ENCODE measurements at regions not wholly inside any gene's neighbourhood (a gene's known extent, or its start where the extent isn't known, plus 50 kb on each side); places are given as distances from the start of the nearest gene placed in this dataset.
"Not testable (repeated sequence)": the region's sequence is repeated elsewhere in the genome, so short reads cannot be mapped to it uniquely, and the experiment has no call there.

GRCh38 chr14:58755031-58755925, 117.5 kb downstream of the DACT1 start:
- no peak for DNase-seq

DNA sequence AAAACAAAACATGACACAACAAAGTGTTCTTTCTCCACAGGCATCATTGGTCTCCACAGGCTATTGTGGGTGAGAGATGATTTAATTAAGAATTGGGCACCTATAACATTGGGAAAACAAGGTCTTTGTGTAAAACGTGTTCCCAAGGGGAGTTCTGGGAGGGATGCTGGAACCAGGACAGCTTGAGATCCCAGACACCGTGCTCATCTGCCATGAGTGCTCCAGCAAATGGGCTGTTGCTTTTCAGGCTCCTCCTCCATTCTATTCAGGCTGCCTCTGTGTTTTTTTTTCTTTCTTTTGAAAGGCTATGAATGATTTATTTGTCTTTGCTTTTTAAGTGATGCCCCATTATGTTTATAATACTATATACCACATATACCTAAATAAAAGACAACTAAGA, 122.4 kb downstream of the DACT1 start:
- no peak for DNase-seq

DNA sequence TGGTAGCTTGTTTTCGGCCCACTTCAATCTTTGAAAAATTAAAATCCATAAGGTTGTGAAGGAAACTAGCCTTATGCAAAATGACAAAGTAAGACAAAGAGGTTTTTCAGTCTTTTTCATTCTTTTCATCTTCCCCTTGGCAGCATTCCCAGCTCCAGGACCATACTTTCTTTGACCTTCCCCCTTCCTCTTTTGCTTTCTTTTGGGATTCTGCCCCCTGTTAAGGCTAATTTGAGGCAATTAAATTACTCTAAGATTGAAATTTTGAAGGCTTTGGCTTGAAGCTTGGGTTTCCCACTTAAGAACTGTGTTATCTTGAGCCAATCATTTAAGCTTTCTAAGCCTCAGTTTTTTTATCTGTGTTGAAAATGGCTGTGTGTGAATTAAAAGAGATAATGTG, 124.9 kb downstream of the DACT1 start:
- DNase-seq, result no peak

- no peak for DNase-seq
These were observed 125.4 kb downstream of the DACT1 start for GRCh38 chr14:58763210-58763609.

GRCh38 chr14:58765418-58765831, 127.7 kb downstream of the DACT1 start:
- no peak for DNase-seq

- DNase-seq, result no peak
These were observed 128.1 kb downstream of the DACT1 start for GRCh38 chr14:58765843-58766242.

GRCh38 chr14:58769011-58769643, 131.4 kb downstream of the DACT1 start:
- DNase-seq, result no peak

- no peak for DNase-seq
These were observed 132.0 kb downstream of the DACT1 start for GRCh38 chr14:58769771-58770170.

DNA sequence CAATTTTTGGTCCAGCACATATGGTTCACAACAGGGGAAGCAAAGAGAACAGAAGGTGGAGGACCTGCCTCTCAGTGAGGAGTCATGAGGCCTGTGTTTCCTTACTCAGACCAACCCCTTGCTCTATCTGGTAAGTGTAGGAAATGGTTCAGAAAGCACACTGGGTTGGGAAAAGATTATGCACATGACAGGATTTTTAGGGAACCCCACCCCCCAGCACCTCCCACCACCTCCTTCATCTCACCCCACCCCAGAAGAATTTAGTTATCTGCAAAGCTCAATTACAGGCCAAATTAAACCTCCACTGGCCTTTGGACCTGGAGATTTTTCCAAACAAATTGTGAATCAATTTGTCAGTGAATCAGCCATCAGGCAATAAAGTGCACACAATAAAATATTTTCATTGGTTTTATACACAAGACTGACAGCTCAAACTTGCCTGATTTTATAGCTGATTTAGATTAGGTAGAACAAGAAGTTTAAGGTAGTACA, 132.8 kb downstream of the DACT1 start:
- no peak for DNase-seq

DNA sequence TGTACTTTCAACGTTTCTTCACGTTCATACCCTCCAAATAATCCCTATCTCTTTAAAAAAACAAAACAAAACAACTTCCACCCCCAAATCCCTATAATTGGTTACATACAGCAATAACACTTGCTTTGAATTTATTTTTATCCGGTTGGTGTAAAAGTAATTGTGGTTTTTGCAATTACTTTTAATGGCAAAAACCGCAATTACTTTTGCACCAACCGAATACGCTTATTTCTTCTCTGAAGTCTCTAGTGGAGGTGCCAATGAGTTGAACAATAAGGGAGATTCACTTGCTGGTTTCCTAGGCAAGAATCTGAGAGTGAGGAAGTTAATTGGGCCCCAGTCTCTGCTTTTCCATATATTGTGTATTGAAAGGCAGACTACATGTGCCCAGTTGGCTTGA, 133.3 kb downstream of the DACT1 start:
- DNase-seq, result no peak

DNA sequence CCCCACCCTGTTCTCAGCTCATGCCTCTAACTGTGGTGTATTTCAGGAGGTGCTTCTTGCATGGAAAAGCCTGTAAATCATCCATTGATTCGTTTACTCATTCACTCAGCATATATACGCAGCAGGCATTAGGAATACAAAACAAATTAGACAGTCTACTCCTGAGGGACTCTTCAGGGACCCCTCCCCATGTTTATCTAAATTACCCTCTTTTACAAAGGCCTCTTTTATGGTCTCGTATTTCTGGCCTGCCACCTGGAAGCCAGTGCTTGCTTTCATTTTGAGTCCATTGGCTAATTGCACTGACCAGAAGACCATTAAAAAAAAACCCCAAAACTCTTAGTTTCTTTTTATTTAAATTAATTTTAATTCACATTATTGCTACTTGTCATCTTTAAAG, 134.4 kb downstream of the DACT1 start:
- DNase-seq, result no peak

- no peak for DNase-seq
These were observed 135.2 kb downstream of the DACT1 start for GRCh38 chr14:58772794-58773620.

DNA sequence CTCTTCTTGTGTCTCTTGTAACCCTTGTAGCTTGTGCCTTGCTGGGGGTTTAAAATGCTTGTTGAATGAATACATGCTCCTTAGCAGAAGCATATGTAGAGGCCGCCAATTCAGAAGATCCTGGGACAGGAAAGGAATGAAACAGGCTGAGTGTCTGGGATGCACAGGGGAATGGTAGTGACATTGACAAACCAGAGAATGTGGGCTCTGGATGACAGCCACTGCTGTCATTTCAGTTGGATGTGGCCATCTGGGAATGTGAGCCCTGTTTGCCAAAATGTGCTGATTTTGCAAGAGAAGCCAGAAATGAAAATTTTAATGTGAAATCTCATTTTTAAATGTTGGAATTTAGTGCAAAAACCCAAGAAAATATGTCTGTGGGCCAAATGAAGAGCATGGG, 136.8 kb downstream of the DACT1 start:
- no peak for DNase-seq

DNA sequence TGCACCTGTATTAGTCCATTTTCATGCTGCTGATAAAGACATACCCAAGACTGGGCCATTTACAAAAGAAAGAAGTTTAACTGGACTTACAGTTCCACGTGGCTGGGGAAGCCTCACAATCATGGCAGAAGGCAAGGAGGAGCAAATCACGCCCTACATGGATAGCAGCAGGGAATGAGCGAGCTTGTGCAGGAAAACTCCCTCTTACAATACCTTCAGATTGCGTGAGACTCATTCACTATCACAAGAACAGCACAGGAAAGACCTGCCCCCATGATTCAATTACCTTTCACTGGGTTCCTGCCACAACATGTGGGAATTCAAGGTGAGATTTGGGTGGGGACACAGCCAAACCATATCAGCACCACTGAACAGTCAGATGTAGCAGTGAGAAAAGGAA, 137.4 kb downstream of the DACT1 start:
- DNase-seq, result not testable (repeated sequence)

- DNase-seq, result no peak
These were observed 138.8 kb downstream of the DACT1 start for GRCh38 chr14:58776516-58776915.

DNA sequence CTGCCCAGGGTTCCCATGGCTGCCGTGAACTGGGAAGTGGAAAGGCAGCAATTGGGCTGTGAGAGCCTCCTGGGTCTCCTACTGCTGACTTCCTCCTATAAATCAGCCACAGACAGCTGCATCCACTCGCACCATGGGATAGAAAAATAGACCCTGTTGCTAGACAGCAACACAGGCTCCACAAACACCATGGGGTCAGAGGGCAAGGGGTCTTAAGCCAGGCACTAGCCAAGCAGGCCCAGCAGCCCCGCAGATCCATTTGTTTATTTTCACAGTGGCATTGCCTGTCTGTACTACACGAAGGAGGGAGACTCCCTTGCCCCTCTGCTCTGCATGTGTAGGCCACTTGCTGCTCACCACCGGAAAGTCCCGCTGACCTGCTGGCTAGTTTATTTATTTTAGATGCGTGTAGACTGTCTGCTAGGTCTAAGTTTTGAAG, 139.8 kb downstream of the DACT1 start:
- DNase-seq, result no peak

GRCh38 chr14:58778202-58778601, 140.4 kb downstream of the DACT1 start:
- DNase-seq, result no peak

DNA sequence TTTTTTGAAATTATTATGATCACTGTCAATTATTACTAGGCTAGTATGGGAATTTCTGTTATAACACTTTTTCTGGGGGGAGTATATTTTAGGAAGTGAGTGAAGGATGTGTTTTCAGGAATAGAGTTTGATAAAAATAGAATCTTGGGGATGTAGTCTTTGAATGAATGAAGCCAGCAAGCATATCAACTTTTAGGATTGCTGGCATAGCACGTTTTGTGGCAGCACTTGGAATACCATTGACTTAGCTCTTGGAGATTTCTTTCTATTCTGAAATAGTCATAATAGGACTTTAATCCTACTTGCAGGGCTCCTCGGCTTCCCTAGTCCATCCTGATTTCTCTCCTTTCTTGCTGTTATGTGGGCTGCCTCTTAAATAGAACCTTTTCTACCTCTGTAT, 141.6 kb downstream of the DACT1 start:
- no peak for DNase-seq

GRCh38 chr14:58780185-58780584, 142.4 kb downstream of the DACT1 start:
- DNase-seq, result no peak

DNA sequence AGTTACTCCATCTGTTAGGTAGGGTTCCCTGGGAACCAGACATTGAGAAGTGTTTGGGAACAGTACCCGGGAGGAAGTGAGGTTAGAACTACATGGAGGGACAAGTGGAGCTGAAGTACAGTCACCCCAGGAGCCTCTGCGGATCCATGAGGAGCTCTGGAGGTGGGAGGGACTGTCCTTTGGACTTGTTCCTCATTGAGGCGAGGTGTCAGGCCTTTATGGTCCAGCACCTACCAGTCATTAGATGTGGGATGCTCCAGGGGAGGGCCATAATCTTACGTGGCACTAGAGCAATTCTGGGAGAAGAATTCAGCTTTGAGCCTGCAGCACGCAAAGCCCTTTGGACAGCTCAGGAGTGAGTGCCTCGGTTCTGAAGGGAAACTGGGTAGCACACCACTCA, 142.8 kb downstream of the DACT1 start:
- DNase-seq, result no peak

DNA sequence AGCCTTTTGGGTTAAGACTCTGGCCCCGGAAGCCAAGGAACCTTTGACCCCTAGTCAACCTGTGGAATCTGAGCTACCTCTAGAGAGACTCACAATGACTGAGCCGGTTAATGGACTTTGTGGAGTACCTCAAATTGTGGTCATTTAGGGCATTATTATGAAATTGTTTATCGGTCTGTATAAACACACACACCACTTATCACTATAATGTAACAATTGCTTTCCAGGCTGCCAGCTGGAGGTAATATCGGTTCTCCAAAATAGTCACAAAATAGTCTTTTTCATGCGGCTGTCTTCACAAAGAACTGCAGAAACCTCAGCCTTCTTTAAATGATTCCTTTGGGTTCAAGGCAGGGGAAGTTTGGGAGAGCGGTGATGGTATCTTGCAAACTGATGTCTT, 144.2 kb downstream of the DACT1 start:
- no peak for DNase-seq

- DNase-seq, result no peak
These were observed 146.2 kb downstream of the DACT1 start for GRCh38 chr14:58783792-58784511.

DNA sequence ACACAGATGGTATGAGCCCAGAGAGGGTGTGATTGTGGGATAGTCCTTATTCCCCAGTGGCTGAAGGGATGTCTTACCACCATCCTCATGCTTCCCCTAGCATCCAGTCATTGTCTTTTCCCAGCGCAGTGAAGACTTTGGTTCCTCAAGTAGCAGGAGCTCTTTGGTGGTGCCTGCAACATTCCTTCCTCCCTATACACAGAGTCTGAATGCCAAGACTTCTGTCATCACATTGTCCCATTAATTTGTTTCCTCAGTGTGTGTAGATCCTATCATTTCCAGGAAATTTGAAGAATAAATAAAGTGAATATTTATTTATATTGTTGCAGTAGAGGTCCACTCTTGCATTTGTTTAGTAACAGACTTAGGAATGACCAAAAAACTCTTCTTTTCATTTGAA, 147.2 kb downstream of the DACT1 start:
- DNase-seq, result no peak

All from stimulated activated CD4-positive, alpha-beta T cell treated with anti-CD3 and anti-CD28 coated beads, Interleukin-2, amount 100 ng/mL, for 48 hours (primary cell).